ENCODE measurements at regions not wholly inside any gene's neighbourhood (a gene's known extent, or its start where the extent isn't known, plus 50 kb on each side); places are given as distances from the start of the nearest gene placed in this dataset.

- ATAC-seq (no peak), DNase-seq (no peak)
- Mint-ChIP-seq H3K4me3 (no peak overlapping the region), H3K27me3 (peaks cover 81% of the 10 kb centered on the region), H3K9me3 (no peaks in the 10 kb centered on the region), H3K4me1 (peaks cover 4% of the 10 kb centered on the region), H3K27ac (no peak overlapping the region)
Observed at GRCh38 chr15:89421219-89421618, 75.2 kb downstream of the RHCG start.

- ATAC-seq (no peak), DNase-seq (no peak)
- Mint-ChIP-seq H3K27ac (no peak overlapping the region), H3K9me3 (no peaks in the 10 kb centered on the region), H3K27me3 (peaks cover 95% of the 10 kb centered on the region), H3K4me1 (peaks cover 8% of the 10 kb centered on the region), H3K4me3 (no peak overlapping the region)
Observed at GRCh38 chr15:89419370-89419984, 76.9 kb downstream of the RHCG start.

GRCh38 chr15:89417206-89417725, 79.1 kb downstream of the RHCG start:
- no peaks in the 10 kb centered on the region for H3K9me3 Mint-ChIP-seq
- no peak overlapping the region for H3K4me3 Mint-ChIP-seq
- H3K27me3 Mint-ChIP-seq, result peaks cover 100% of the 10 kb centered on the region
- H3K27ac Mint-ChIP-seq, result no peak overlapping the region
- peaks cover 8% of the 10 kb centered on the region for H3K4me1 Mint-ChIP-seq
- DNase-seq (no peak), ATAC-seq (no peak)

- Mint-ChIP-seq H3K27me3 (peaks cover 100% of the 10 kb centered on the region), H3K4me3 (peak overlapping the region in 1 of 2 donors; percentile 8), H3K9me3 (no peaks in the 10 kb centered on the region), H3K4me1 (peaks cover 11% of the 10 kb centered on the region), H3K27ac (no peak overlapping the region)
- peak; percentile 89 for ATAC-seq
- DNase-seq, result peak; percentile 82 to 88
Observed at GRCh38 chr15:89416339-89417183, 79.8 kb downstream of the RHCG start.

GRCh38 chr15:89414571-89414970, 79.9 kb upstream of the POLG start:
- Mint-ChIP-seq H3K4me1 (peaks cover 31% of the 10 kb centered on the region), H3K27me3 (peaks cover 100% of the 10 kb centered on the region), H3K27ac (no peak overlapping the region), H3K4me3 (no peak overlapping the region), H3K9me3 (no peaks in the 10 kb centered on the region)
- DNase-seq (no peak), ATAC-seq (no peak)

GRCh38 chr15:89413877-89414276, 79.3 kb upstream of the POLG start:
- Mint-ChIP-seq H3K27ac (no peak overlapping the region), H3K9me3 (no peaks in the 10 kb centered on the region), H3K4me3 (no peak overlapping the region), H3K27me3 (peaks cover 100% of the 10 kb centered on the region), H3K4me1 (peaks cover 38% of the 10 kb centered on the region)
- no peak for ATAC-seq
- DNase-seq, result no peak

GRCh38 chr15:89412905-89413411, 78.3 kb upstream of the POLG start:
- Mint-ChIP-seq H3K27me3 (peaks cover 100% of the 10 kb centered on the region), H3K4me1 (peaks cover 47% of the 10 kb centered on the region), H3K9me3 (no peaks in the 10 kb centered on the region), H3K4me3 (no peak overlapping the region), H3K27ac (no peak overlapping the region)
- DNase-seq, result no peak
- no peak for ATAC-seq

- Mint-ChIP-seq H3K4me3 (peak overlapping the region in 1 of 2 donors; percentile 83), H3K27ac (no peak overlapping the region), H3K9me3 (no peaks in the 10 kb centered on the region), H3K4me1 (peaks cover 61% of the 10 kb centered on the region), H3K27me3 (peaks cover 100% of the 10 kb centered on the region)
- DNase-seq (no peak), ATAC-seq (no peak)
Observed at GRCh38 chr15:89410039-89410435, 75.4 kb upstream of the POLG start.

- peaks cover 61% of the 10 kb centered on the region for H3K4me1 Mint-ChIP-seq
- no peaks in the 10 kb centered on the region for H3K9me3 Mint-ChIP-seq
- ATAC-seq, result no peak
- DNase-seq, result no peak
- H3K27me3 Mint-ChIP-seq, result peaks cover 100% of the 10 kb centered on the region
- peak overlapping the region in 1 of 2 donors; percentile 9 for H3K27ac Mint-ChIP-seq
- H3K4me3 Mint-ChIP-seq, result peak overlapping the region; percentile 83 to 93
Observed at GRCh38 chr15:89409184-89410038, 74.8 kb upstream of the POLG start.

- H3K27ac Mint-ChIP-seq, result peak overlapping the region in 1 of 2 donors; percentile 76
- peaks cover 61% of the 10 kb centered on the region for H3K4me1 Mint-ChIP-seq
- no peaks in the 10 kb centered on the region for H3K9me3 Mint-ChIP-seq
- peak overlapping the region; percentile 83 to 93 for H3K4me3 Mint-ChIP-seq
- ATAC-seq (no peak), DNase-seq (no peak)
- peaks cover 100% of the 10 kb centered on the region for H3K27me3 Mint-ChIP-seq
Observed at GRCh38 chr15:89408372-89409183, 74.0 kb upstream of the POLG start.

GRCh38 chr15:89406940-89407607, 72.5 kb upstream of the POLG start:
- DNase-seq (no peak), ATAC-seq (no peak)
- peaks cover 100% of the 10 kb centered on the region for H3K27me3 Mint-ChIP-seq
- peak overlapping the region in 1 of 2 donors; percentile 59 for H3K27ac Mint-ChIP-seq
- H3K4me3 Mint-ChIP-seq, result peak overlapping the region; percentile 50 to 71
- no peaks in the 10 kb centered on the region for H3K9me3 Mint-ChIP-seq
- peaks cover 70% of the 10 kb centered on the region for H3K4me1 Mint-ChIP-seq

- Mint-ChIP-seq H3K9me3 (no peaks in the 10 kb centered on the region), H3K27ac (peak overlapping the region in 1 of 2 donors; percentile 59), H3K4me1 (peaks cover 72% of the 10 kb centered on the region), H3K4me3 (peak overlapping the region; percentile 50 to 71), H3K27me3 (peaks cover 100% of the 10 kb centered on the region)
- no peak for ATAC-seq
- no peak for DNase-seq
Observed at GRCh38 chr15:89406218-89406939, 71.8 kb upstream of the POLG start.

GRCh38 chr15:89405494-89405893, 70.9 kb upstream of the POLG start:
- DNase-seq (no peak), ATAC-seq (no peak)
- peak overlapping the region in 1 of 2 donors; percentile 92 for H3K27ac Mint-ChIP-seq
- H3K4me1 Mint-ChIP-seq, result peaks cover 72% of the 10 kb centered on the region
- peaks cover 100% of the 10 kb centered on the region for H3K27me3 Mint-ChIP-seq
- no peak overlapping the region for H3K4me3 Mint-ChIP-seq
- no peaks in the 10 kb centered on the region for H3K9me3 Mint-ChIP-seq

GRCh38 chr15:89404023-89404422, 69.4 kb upstream of the POLG start:
- no peak overlapping the region for H3K27ac Mint-ChIP-seq
- no peaks in the 10 kb centered on the region for H3K9me3 Mint-ChIP-seq
- peaks cover 98% of the 10 kb centered on the region for H3K27me3 Mint-ChIP-seq
- DNase-seq (no peak), ATAC-seq (no peak)
- no peak overlapping the region for H3K4me3 Mint-ChIP-seq
- peaks cover 61% of the 10 kb centered on the region for H3K4me1 Mint-ChIP-seq
